Hepatocyte (in vitro differentiated cells): ENCODE measurements at regions not wholly inside any gene's neighbourhood (a gene's known extent, or its start where the extent isn't known, plus 50 kb on each side); places are given as distances from the start of the nearest gene placed in this dataset.

ENCODE experiments used
- CTCF ChIP-seq: fragments of 200-600 bp; sonication (generic); IDR thresholded peaks from 2 replicates; pipeline ENCODE4 v1.5.1; 2016; ENCODE audit warnings: antibody characterized with exemption, mild to moderate bottlenecking; ENCODE audit not compliant: poor library complexity
- EZH2 ChIP-seq: fragments of 200-600 bp; sonication (generic); IDR thresholded peaks from 2 replicates; pipeline ENCODE4 v1.6.1; 2016; ENCODE audit warnings: antibody characterized with exemption, mild to moderate bottlenecking, borderline replicate concordance

DNA sequence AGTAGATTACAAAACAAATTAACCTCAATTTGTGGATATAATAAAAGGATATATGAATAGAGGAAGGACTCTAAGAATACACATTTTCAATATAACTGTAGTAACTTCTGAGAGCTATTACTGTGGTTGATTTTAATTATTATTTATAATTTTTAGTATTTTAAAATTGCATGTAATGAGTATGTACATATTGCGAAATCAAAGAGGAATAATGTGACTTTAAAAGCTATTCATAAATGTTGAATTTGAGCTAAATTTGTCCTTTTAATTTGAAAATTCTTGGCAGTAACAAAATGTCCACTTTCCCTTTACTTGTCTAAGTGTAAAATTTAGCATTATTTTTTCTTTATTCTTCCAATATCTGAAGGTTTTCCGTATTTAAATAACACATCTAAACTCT, 750.6 kb upstream of the PCDH15 start:
- TF ChIP-seq EZH2 (no peak), CTCF (no peak)
